Umbilical cord (tissue), 1 donor: ENCODE measurements at regions not wholly inside any gene's neighbourhood (a gene's known extent, or its start where the extent isn't known, plus 50 kb on each side); places are given as distances from the start of the nearest gene placed in this dataset.

Source experiments
- DNase-seq: peaks from one replicate; pipeline ENCODE4 v3.0.0-alpha.2; 2015; ENCODE audit warnings: low spot score

- DNase-seq, result no peak
These were observed 197.0 kb downstream of the FAT4 start for GRCh38 chr4:125511715-125512114.

- DNase-seq, result no peak
These were observed 200.3 kb downstream of the FAT4 start for GRCh38 chr4:125515016-125515415.

GRCh38 chr4:125517831-125518230, 203.1 kb downstream of the FAT4 start:
- peak; percentile 14 for DNase-seq

- no peak for DNase-seq
These were observed 203.5 kb downstream of the FAT4 start for GRCh38 chr4:125518281-125518680.

GRCh38 chr4:125519371-125520146, 204.8 kb downstream of the FAT4 start:
- no peak for DNase-seq

GRCh38 chr4:125520258-125520990, 205.7 kb downstream of the FAT4 start:
- peak; percentile 44 for DNase-seq

GRCh38 chr4:125522588-125522987, 207.8 kb downstream of the FAT4 start:
- DNase-seq, result no peak

GRCh38 chr4:125522992-125523391, 208.2 kb downstream of the FAT4 start:
- no peak for DNase-seq

GRCh38 chr4:125526420-125526819, 211.7 kb downstream of the FAT4 start:
- DNase-seq, result no peak

- no peak for DNase-seq
These were observed 212.9 kb downstream of the FAT4 start for GRCh38 chr4:125527681-125528080.

- DNase-seq, result no peak
These were observed 214.3 kb downstream of the FAT4 start for GRCh38 chr4:125529071-125529470.

- no peak for DNase-seq
These were observed 223.9 kb downstream of the FAT4 start for GRCh38 chr4:125538670-125539069.

- no peak for DNase-seq
These were observed 224.9 kb downstream of the FAT4 start for GRCh38 chr4:125539691-125540090.

- DNase-seq, result no peak
These were observed 227.2 kb downstream of the FAT4 start for GRCh38 chr4:125541836-125542385.

GRCh38 chr4:125546272-125546671, 231.5 kb downstream of the FAT4 start:
- no peak for DNase-seq

- DNase-seq, result no peak
These were observed 233.1 kb downstream of the FAT4 start for GRCh38 chr4:125547836-125548235.

GRCh38 chr4:125550769-125551168, 236.0 kb downstream of the FAT4 start:
- no peak for DNase-seq

GRCh38 chr4:125551466-125551865, 236.7 kb downstream of the FAT4 start:
- DNase-seq, result no peak

- no peak for DNase-seq
These were observed 237.2 kb downstream of the FAT4 start for GRCh38 chr4:125551967-125552366.

GRCh38 chr4:125572601-125573000, 257.8 kb downstream of the FAT4 start:
- no peak for DNase-seq

- no peak for DNase-seq
These were observed 258.6 kb downstream of the FAT4 start for GRCh38 chr4:125573368-125573767.

GRCh38 chr4:125573786-125574185, 259.0 kb downstream of the FAT4 start:
- DNase-seq, result no peak

GRCh38 chr4:125582302-125582701, 267.5 kb downstream of the FAT4 start:
- DNase-seq, result no peak
